M059J (cell line): ENCODE measurements at regions not wholly inside any gene's neighbourhood (a gene's known extent, or its start where the extent isn't known, plus 50 kb on each side); places are given as distances from the start of the nearest gene placed in this dataset.
"Not testable (repeated sequence)": the region's sequence is repeated elsewhere in the genome, so short reads cannot be mapped to it uniquely, and the experiment has no call there.

Experiments used
- DNase-seq: peaks from one replicate; pipeline ENCODE4 v3.0.0-alpha.2; 2012; ENCODE audit warnings: low read depth

GRCh38 chr5:36739751-36740221 lies 133.4 kb downstream of the SLC1A3 start:
- DNase-seq: peak; percentile 71

DNA sequence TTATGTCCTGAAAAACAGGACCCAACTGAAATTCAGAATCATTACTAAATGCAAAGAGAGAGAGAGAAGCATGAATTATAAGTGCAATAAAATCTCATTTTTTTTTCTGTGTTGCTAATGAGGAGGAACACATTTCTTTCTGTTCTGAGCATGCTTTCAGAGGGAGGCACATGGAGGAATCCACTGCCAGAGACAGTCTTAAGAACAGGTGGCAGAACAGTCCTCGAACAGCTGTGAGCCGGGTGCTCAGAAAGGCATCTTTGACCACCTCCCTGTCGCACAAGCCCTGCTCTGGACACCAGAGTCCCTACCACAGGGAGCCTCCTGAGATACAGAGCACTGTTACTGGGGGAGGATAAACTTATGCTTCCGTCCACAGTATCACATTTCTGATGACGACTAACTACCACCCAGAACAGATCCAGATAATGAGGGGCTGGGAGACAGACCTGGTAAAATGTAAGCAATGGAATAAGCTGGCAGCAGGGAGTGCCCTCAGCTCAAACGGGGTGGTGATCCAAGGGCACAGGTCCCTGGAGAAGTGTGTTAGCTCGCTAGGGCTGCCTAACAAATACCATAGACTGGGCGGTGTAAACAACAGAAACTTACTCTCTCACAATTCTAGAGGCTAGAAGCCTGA lies 134.0 kb downstream of the SLC1A3 start:
- peak; percentile 77 for DNase-seq

GRCh38 chr5:36741128-36741527 lies 134.7 kb downstream of the SLC1A3 start:
- DNase-seq: peak; percentile 35

DNA sequence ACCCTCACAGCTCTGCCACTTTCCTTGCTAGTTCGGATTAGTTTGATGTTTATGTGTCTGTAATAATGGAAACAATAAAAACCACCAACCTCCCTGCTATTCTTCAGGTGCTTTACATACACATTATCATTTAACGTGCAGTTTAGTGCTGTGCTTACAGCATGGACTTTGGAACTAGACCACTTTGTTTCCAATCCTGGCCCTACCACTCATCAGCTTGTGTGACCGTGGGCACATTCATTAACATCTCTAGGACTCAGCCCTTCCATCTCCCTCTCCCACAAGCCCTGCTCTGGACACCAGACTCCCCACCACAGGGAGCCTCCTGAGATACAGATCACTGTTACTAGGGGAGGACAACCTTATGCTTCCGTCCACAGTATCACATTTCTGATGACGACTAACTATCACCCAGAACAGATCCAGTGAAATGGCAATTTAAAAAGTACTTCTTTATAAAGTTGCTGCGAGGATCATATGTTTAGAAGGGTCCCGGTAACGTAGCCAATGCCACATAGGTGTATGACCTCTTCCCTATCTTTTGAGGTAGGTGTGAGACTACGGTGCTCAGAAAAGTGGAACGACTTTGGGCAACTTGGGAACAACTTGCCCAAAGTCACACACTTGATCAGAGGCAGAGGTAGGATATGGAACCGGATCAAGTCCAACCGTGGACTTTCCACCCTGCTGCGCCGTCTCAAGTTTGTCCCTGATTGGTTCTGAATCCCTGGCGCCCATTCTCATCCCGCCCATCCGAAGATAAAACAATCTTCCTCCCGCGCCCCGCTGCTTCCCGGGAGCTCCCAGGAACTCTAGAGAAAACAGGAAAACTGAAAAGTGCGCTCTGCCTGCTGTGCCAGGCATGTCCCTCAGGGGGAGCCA lies 132.4 kb upstream of the NIPBL start:
- DNase-seq: peak; percentile 85

DNA sequence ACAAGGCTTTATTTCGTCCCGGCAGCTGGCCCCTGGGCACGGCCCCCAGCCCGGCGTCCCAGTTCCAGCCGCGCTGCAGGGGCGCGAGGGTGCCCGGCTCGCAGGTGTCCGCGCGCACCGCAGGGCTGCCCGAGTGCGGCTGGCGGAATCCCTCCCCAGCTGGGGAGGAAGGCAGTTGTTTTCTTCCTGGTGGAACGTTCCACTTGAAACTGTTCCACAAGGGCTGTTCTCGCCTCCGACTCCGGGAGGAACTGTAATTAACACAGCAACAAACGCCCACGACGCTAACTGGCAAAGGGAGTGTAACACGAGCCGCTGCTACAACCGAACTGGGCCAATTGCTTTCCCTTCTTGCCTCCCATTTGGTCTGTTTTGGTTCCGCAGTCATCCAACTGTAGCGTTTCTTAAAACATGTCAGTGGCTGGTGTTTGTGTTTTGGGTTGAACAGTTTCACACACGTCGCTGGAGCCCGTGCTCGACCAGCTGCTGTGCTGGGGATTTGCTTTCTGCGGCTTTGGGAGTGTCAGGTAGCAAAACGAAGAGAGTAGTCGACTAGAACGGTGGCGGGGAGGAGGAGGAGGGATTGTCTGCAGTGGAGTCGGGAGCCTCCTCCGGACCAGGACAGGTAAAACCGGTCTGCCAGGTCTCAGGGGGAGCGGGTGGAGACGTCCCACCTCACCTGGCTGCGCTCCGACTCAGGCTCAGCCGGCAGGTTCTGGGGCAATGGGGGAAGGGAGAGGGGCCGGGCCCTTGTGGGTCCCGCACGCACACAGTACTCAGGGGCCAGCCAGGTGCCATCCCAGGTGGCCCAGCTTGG lies 131.6 kb upstream of the NIPBL start:
- DNase-seq: peak; percentile 58

DNA sequence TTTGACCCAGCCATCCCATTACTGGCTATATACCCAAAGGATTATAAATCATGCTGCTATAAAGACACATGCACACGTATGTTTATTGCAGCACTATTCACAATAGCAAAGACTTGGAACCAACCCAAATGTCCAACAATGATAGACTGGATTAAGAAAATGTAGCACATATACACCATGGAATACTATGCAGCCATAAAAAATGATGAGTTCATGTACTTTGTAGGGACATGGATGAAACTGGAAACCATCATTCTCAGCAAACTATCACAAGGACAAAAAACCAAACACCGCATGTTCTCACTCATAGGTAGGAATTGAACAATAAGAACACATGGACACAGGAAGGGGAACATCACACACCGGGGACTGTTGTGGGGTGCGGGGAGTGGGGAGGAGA lies 128.8 kb upstream of the NIPBL start:
- not testable (repeated sequence) for DNase-seq

DNA sequence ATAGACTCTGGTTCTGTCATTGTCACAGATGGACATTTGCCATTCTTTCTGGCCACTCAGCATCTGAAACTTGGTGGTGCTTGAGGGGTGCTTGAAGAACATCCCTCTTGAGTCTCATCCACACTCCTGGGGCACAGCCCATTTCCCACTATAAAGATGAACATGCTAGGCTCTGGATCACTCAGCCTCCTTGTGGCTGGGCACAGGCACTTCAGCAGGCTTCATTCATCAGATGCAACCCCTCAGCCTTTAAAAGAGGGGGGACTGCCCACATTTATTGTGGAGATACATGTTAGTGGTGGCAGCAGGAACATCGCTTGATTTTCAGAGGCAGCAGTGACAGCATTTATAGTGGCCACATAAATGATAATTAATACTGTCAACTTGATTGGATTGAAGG lies 124.7 kb upstream of the NIPBL start:
- DNase-seq: no peak

DNA sequence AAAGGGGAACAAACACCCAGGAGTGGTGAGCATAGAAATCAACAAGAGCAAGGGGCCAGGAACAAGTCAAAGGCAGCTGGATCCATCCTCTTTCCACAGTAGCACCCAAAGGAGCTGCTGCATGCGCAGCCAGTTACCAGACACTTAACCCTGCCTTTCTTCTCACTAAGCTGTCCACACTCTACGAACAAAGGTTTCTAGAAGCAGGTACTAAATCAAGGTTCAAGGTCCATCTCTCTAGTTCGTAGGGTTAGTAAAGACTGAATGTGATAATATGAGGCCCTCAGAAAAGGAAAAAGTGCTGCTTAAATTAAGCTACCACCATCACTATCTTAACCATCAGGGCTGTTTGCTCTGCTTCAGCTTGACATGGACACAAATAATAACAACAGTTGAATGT lies 121.2 kb upstream of the NIPBL start:
- no peak for DNase-seq

- no peak for DNase-seq
Observed at GRCh38 chr5:36755920-36756488, 120.6 kb upstream of the NIPBL start.

GRCh38 chr5:36756848-36757247 lies 119.7 kb upstream of the NIPBL start:
- DNase-seq: no peak

GRCh38 chr5:36759117-36759516 lies 117.5 kb upstream of the NIPBL start:
- no peak for DNase-seq

DNA sequence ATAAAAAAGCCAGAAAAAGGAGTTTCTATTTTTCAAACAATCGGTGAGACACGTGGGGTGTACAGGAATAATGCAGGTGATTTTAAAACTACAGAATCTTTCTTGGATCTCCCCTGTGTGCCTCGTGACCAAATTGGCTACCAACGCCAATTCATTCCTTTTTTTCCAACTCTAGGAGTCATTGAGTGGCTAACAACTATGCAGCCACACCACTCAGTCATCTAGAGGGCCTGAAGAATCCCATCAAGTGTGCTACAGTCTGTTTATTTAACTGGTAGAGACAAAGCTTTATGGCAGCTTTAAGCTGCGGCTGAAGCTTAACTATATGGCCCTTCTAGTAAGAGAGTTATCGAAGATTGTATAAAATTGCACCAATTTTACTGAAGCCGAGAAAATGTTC lies 113.1 kb upstream of the NIPBL start:
- DNase-seq: no peak

DNA sequence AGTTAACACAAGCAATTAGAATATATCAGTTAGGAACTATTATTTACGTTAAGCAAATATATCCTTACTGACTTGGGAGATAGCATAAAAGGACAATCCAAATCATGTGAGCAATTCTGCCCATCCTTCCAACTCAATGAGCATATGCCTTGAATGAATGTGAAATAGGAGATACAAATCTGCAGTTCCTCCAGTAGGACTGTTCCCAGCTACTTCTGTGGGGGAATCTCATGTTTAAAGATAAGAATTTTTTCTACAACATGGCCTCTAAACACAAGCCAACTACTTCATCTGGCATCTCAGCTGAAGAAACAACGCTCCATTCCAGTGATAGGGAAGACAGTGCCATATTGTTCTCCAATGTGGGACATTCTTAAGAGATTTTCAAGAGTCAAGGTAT lies 110.7 kb upstream of the NIPBL start:
- DNase-seq: no peak

GRCh38 chr5:36766981-36767380 lies 109.6 kb upstream of the NIPBL start:
- no peak for DNase-seq

GRCh38 chr5:36768450-36768849 lies 108.1 kb upstream of the NIPBL start:
- DNase-seq: no peak

GRCh38 chr5:36769129-36769770 lies 107.3 kb upstream of the NIPBL start:
- DNase-seq: no peak

GRCh38 chr5:36770125-36770524 lies 106.4 kb upstream of the NIPBL start:
- DNase-seq: no peak

DNA sequence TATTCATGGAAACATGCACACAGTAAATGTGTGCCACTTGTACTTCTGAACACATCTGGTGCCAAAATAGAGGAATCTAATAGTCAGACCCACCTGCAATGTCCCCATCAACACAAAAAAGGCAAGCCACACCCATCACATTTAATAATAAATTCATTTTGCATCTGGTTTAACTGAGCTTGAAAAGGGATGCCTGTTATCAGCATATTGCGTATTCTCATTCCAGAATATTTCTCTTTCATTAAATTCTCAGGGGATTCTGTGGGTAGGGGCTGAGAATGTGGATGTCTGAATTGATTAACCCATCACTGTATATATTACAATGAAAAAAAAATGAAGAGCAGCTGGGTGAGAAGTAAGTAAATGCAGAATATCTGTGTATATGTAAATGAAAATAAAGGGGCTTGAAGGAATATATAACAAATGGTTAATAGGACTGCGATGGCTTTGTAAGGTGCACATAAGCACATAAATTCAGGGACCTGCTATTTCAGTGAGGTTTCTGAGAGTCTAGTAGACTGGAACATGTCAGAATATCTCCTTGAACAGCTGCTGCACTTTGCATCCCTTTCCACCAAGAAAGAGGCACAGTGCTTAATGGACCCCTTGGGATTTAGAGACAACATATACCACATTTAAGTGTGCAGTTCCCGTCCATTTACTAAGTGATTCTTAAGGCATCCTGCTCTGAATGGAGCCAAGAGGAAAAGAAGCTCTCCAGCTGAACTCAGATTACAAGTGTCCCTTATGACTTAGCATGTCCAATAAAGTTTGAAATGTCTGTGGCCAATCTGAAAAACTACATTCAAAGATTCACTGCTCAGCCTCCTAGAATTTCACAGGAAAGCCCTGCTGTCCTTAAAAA lies 104.1 kb upstream of the NIPBL start:
- no peak for DNase-seq

- DNase-seq: peak; percentile 35
Observed at GRCh38 chr5:36777105-36777757, 99.3 kb upstream of the NIPBL start.

- no peak for DNase-seq
Observed at GRCh38 chr5:36778336-36778735, 98.2 kb upstream of the NIPBL start.
